ENCODE measurements at regions not wholly inside any gene's neighbourhood (a gene's known extent, or its start where the extent isn't known, plus 50 kb on each side); places are given as distances from the start of the nearest gene placed in this dataset.

DNA sequence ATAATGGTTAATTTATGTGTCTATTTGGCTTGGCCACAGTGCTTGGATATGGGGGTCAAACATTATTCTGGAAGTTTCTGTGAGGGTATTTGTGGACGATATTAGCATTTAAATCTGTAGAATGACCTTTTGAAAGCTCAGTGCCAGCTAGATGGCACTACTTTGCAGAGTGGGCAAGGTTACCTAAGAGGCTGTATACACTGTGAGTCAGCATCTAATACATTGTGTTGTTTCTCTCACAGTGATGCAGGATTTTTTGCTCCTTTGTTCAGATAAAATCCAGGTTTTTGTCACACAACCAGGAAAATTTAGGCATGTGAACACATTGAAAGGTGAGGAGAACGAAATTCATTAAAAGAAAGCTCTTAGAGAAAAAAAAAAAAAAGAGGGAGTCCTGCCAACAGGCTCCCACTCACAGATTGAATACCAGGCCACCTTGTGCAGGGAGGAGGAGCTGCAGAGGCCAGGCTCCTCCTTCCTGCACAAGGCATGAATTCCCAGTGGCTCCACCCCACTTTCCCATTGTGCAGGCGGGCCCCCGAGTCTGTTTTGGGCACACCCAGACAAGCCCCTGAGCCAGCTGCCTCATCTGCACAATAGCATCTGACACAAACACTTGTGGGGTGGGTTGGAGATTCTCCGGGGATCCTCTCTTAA lies 551.0 kb upstream of the ATXN8OS start:
- Histone ChIP-seq H3K9me3 (no peaks in the 10 kb centered on the region), H3K36me3 (no peaks in the 10 kb centered on the region), H3K4me1 (no peaks in the 10 kb centered on the region), H3K27ac (no peak overlapping the region), H3K4me3 (no peak overlapping the region), H3K27me3 (ENCODE audit: low read depth) (no peaks in the 10 kb centered on the region)
- ATAC-seq (no peak), DNase-seq (no peak)
- intact Hi-C loops (cut with DNase I): no loop called here
- TF ChIP-seq, protein P1, sequence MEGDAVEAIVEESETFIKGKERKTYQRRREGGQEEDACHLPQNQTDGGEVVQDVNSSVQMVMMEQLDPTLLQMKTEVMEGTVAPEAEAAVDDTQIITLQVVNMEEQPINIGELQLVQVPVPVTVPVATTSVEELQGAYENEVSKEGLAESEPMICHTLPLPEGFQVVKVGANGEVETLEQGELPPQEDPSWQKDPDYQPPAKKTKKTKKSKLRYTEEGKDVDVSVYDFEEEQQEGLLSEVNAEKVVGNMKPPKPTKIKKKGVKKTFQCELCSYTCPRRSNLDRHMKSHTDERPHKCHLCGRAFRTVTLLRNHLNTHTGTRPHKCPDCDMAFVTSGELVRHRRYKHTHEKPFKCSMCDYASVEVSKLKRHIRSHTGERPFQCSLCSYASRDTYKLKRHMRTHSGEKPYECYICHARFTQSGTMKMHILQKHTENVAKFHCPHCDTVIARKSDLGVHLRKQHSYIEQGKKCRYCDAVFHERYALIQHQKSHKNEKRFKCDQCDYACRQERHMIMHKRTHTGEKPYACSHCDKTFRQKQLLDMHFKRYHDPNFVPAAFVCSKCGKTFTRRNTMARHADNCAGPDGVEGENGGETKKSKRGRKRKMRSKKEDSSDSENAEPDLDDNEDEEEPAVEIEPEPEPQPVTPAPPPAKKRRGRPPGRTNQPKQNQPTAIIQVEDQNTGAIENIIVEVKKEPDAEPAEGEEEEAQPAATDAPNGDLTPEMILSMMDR (IDR thresholded peaks at IDR 0.05): no peak

DNA sequence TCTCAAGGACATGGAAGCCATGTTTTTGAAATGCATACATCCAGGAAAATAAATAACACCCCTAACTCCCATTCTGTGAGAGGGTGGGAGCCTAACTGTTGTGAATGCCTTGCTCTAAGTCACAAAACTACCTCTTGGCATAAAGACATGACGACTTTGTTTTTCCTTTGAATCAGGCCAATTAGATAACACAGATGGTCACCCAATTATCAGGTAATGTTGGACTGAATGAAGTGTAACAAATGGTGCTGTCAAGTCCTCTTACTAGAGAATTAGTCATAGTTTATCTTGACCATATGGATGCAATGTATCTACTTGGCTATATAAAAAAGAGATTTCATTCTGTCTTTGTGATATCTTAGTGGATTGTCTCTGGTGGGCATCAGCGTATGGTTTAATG lies 553.6 kb upstream of the ATXN8OS start:
- Histone ChIP-seq H3K36me3 (no peaks in the 10 kb centered on the region), H3K9me3 (no peaks in the 10 kb centered on the region), H3K27me3 (ENCODE audit: low read depth) (no peaks in the 10 kb centered on the region), H3K27ac (no peak overlapping the region), H3K4me3 (no peak overlapping the region), H3K4me1 (no peaks in the 10 kb centered on the region)
- DNase-seq (no peak), ATAC-seq (no peak)
- TF ChIP-seq, protein P1 (IDR thresholded peaks at IDR 0.05): no peak
- intact Hi-C loops (cut with DNase I): no loop called here

DNA sequence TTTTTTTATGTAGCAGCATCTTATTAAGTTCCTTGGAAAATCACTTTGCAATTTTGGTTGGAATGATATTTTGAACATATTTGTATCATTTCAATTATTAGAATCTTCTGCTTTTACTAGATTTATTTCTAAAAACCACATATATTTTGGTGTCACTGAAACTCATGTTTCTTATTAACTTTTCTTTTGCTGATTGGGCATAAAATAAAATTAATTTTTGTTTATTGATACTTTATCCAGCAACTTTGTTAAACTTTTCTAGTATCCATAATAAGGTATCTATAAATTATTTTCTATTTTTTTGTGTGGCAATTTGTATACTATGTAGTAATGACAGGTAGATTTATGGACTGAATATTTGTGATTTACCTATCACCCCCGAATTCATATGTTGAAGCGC lies 556.4 kb upstream of the ATXN8OS start:
- Histone ChIP-seq H3K9me3 (no peaks in the 10 kb centered on the region), H3K27me3 (ENCODE audit: low read depth) (no peaks in the 10 kb centered on the region), H3K36me3 (no peaks in the 10 kb centered on the region), H3K27ac (no peak overlapping the region), H3K4me1 (no peaks in the 10 kb centered on the region), H3K4me3 (no peak overlapping the region)
- TF ChIP-seq, protein P1 (IDR thresholded peaks at IDR 0.05): no peak
- intact Hi-C loops (cut with DNase I): no loop called here
- DNase-seq (no peak), ATAC-seq (no peak)

DNA sequence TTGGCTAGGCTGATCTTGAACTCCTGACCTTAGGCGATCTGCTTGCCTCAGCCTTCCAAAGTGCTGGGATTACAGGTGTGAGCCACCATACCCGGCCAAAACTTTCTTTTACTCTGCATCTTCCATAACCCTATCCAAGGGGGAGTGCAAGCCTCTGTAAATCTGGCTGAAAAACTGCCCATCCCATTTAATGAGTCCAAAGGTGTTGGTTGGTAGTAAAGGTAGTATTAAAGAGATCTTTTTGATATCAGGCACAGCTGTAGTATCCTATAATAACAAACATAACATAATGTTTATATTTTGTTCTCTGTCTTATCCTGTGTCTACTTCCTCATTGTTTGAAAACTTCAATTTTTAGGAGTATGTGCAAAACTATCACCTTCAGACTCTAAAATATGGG lies 559.8 kb upstream of the ATXN8OS start:
- intact Hi-C loops (cut with DNase I): no loop called here
- TF ChIP-seq, protein P1 (IDR thresholded peaks at IDR 0.05): no peak
- no peak for DNase-seq

DNA sequence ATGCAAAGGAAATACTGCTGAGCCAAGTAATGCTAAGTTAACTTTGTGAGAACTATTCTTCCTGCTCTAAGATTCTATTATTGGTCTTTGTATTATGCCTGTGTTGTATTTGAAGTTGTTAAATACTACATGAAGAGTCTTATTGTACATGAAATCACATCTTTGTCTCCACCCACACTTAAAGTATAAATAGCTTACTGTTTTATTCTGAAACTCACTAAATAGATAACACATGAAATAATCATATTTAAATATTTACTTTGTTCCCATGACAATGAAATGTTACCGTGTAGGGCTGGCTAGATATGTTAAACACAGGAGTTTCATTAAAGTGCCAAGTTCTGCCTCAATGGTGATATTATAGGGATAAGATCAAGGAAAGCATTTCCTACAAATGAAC lies 562.1 kb upstream of the ATXN8OS start:
- DNase-seq: no peak
- H3K27me3 ChIP-seq (ENCODE audit: low read depth): no peaks in the 10 kb centered on the region
- intact Hi-C loops (cut with DNase I): no loop called here

More for the DNA sequence above, 559.8 kb upstream of the ATXN8OS start:
- Histone ChIP-seq H3K4me3 (no peak overlapping the region), H3K27ac (no peak overlapping the region), H3K9me3 (no peaks in the 10 kb centered on the region), H3K36me3 (no peaks in the 10 kb centered on the region), H3K4me1 (no peaks in the 10 kb centered on the region), H3K27me3 (ENCODE audit: low read depth) (no peaks in the 10 kb centered on the region)
- ATAC-seq: no peak

More for the DNA sequence above, 562.1 kb upstream of the ATXN8OS start:
- TF ChIP-seq, protein P1 (IDR thresholded peaks at IDR 0.05): no peak
- no peak overlapping the region for H3K27ac ChIP-seq
- no peak overlapping the region for H3K4me3 ChIP-seq
- ATAC-seq: no peak
- H3K36me3 ChIP-seq: no peaks in the 10 kb centered on the region
- H3K4me1 ChIP-seq: no peaks in the 10 kb centered on the region
- H3K9me3 ChIP-seq: no peaks in the 10 kb centered on the region

Measured in lower lobe of right lung (tissue), 2 donors.